Stomach (tissue), 8 donors: ENCODE measurements at regions not wholly inside any gene's neighbourhood (a gene's known extent, or its start where the extent isn't known, plus 50 kb on each side); places are given as distances from the start of the nearest gene placed in this dataset.
A peak's percentile ranks its signal among the peaks of the same experiment; 100 is the strongest.
"Not testable (repeated sequence)": the region's sequence is repeated elsewhere in the genome, so short reads cannot be mapped to it uniquely, and the experiment has no call there.

ENCODE experiments used
- DNase-seq, 2 donors: peaks; one replicate each; pipeline versions ENCODE4 v3.0.0 to v3.0.0-alpha.2; 2013 to 2019
- H3K27ac ChIP-seq, 5 donors: fragments of 200-600 bp in 4 of 5; sonication (generic) in 4 of 5; one replicate each; pipeline ENCODE4 v1.5.1; 2013 to 2019; ENCODE audit warnings: mild to moderate bottlenecking in 1 of 5, moderate library complexity in 1 of 5
- H3K27me3 ChIP-seq, 3 donors: fragments of 200-600 bp; sonication (generic); one replicate each; pipeline ENCODE4 v1.5.1; 2017 to 2019; ENCODE audit warnings: mixed run types in 1 of 3
- H3K36me3 ChIP-seq, 4 donors: fragments of 200-600 bp; sonication (generic); 1 replicate in 3 of 4; 2 replicates in 1 of 4; pipeline ENCODE4 v1.5.1; 2016 to 2019
- H3K4me1 ChIP-seq, 4 donors: fragments of 200-600 bp; sonication (generic); one replicate each; pipeline ENCODE4 v1.5.1; 2016 to 2019
- H3K4me3 ChIP-seq, 4 donors: fragments of 200-600 bp; sonication (generic) in 3 of 4; one replicate each; pipeline ENCODE4 v1.5.1; 2016 to 2019; ENCODE audit warnings: mild to moderate bottlenecking in 1 of 4
- H3K9me3 ChIP-seq, 4 donors: fragments of 200-600 bp; sonication (generic); one replicate each; pipeline ENCODE4 v1.5.1; 2016 to 2019
- CTCF ChIP-seq, 7 experiments: fragments of 450-650 bp in 4 of 7; fragments of 200-600 bp in 3 of 7; sonication (generic) in 3 of 7; IDR thresholded peaks; one replicate each; pipeline ENCODE4 v1.5.1; 2016 to 2019; ENCODE audit warnings: antibody characterized with exemption in 7 of 7, control low read depth in 2 of 7, mild to moderate bottlenecking in 1 of 7
- EP300 ChIP-seq: sonication (generic); formaldehyde crosslinking; IDR thresholded peaks from one replicate; pipeline ENCODE4 v1.6.1; 2017; ENCODE audit warnings: antibody characterized with exemption
- POLR2A ChIP-seq, 4 donors: fragments of 450-650 bp; IDR thresholded peaks; one replicate each; pipeline ENCODE4 v1.6.1; 2016; ENCODE audit warnings: antibody characterized with exemption in 4 of 4, control low read depth in 2 of 4, mild to moderate bottlenecking in 1 of 4, moderate library complexity in 1 of 4
- POLR2AphosphoS5 ChIP-seq, 3 donors: sonication (generic); formaldehyde crosslinking; IDR thresholded peaks; one replicate each; pipeline ENCODE4 v1.6.1; 2016; ENCODE audit warnings: antibody characterized with exemption in 3 of 3
- WGBS, 5 donors: extraction: QIAGEN DNeasy Blood & Tissue Kit in 3 of 5; methylation state at CpG; one replicate each; pipeline versions ENCODE4 v1.1.5 to v1.1.7; 2013 to 2018; 5-methylcytosine and 5-hydroxymethylcytosine counted together
- intact Hi-C: fragments of 100-400 bp; cut with DNase I; formaldehyde crosslinking; loops from one replicate; pipeline ENCODE4 v1.15.1; 2023; ENCODE audit warnings: low total_unique reads
- donor health status: healthy with polysubstance abuse.
- donor health status: Bipolar disorder and iron deficiency.
- donor health status: healthy.

GRCh38 chr2:65974067-65974723 lies 460.7 kb upstream of the MEIS1 start:
- no peaks in the 10 kb centered on the region for H3K4me1 ChIP-seq
- WGBS, 5 donors = 73 to 90% (median 85%) methylated on average over 3 of the region's 3 CpGs
- no peak for DNase-seq
- no peaks in the 10 kb centered on the region for H3K36me3 ChIP-seq
- no peaks in the 10 kb centered on the region for H3K27me3 ChIP-seq
- H3K9me3 ChIP-seq = peaks cover 0 to 11% (median 4%) of the 10 kb centered on the region in 4 donors
- no peak overlapping the region for H3K4me3 ChIP-seq
- no peak overlapping the region for H3K27ac ChIP-seq
- TF ChIP-seq POLR2A (IDR thresholded peaks at IDR 0.05) (no peak), CTCF (IDR thresholded peaks at IDR 0.05) (no peak), EP300 (no peak), POLR2AphosphoS5 (IDR thresholded peaks at IDR 0.05) (no peak)
- intact Hi-C loops = loop anchor here (2.0 kb wide), 1 partner anchor 17 kb away; no protein-coding TSS in a partner anchor

GRCh38 chr2:65969161-65969560 lies 465.8 kb upstream of the MEIS1 start:
- no peaks in the 10 kb centered on the region for H3K4me1 ChIP-seq
- no peaks in the 10 kb centered on the region for H3K36me3 ChIP-seq
- TF ChIP-seq CTCF (IDR thresholded peaks at IDR 0.05) (no peak), EP300 (no peak), POLR2AphosphoS5 (IDR thresholded peaks at IDR 0.05) (no peak), POLR2A (IDR thresholded peaks at IDR 0.05) (no peak)
- no peak overlapping the region for H3K4me3 ChIP-seq
- peaks cover 0 to 4% (median 0%) of the 10 kb centered on the region in 4 donors for H3K9me3 ChIP-seq
- intact Hi-C loops = no loop called here
- DNase-seq = peak in 1 of 2 donors; percentile 57
- no peak overlapping the region for H3K27ac ChIP-seq
- WGBS, 5 donors = 42 to 82% (median 66%) methylated on average over 3 of the region's 3 CpGs
- no peaks in the 10 kb centered on the region for H3K27me3 ChIP-seq

- DNase-seq, intact Hi-C loops, H3K36me3 ChIP-seq, H3K27ac ChIP-seq, H3K4me3 ChIP-seq, H3K27me3 ChIP-seq, H3K9me3 ChIP-seq, H3K4me1 ChIP-seq: not testable (repeated sequence)
- 86 to 92% (median 89%) methylated on average over 2 to 5 of the region's 5 CpGs; no CpG with 5 or more reads in 2 of the 5 donors for WGBS, 5 donors
Observed at GRCh38 chr2:65963303-65963702, 471.6 kb upstream of the MEIS1 start.

- no peaks in the 10 kb centered on the region for H3K4me1 ChIP-seq
- no peaks in the 10 kb centered on the region for H3K27me3 ChIP-seq
- H3K9me3 ChIP-seq = peaks cover 0 to 11% (median 2%) of the 10 kb centered on the region in 4 donors
- intact Hi-C loops = no loop called here
- 36 to 59% (median 46%) methylated on average over 4 of the region's 4 CpGs for WGBS, 5 donors
- H3K4me3 ChIP-seq = no peak overlapping the region
- H3K36me3 ChIP-seq = no peaks in the 10 kb centered on the region
- no peak overlapping the region for H3K27ac ChIP-seq
- peak in 1 of 2 donors; percentile 14 for DNase-seq
- TF ChIP-seq EP300 (no peak), CTCF (IDR thresholded peaks at IDR 0.05) (no peak), POLR2AphosphoS5 (IDR thresholded peaks at IDR 0.05) (no peak), POLR2A (IDR thresholded peaks at IDR 0.05) (no peak)
Observed at GRCh38 chr2:65960953-65961352, 474.0 kb upstream of the MEIS1 start.

- no peak overlapping the region for H3K27ac ChIP-seq
- DNase-seq = no peak
- H3K27me3 ChIP-seq = no peaks in the 10 kb centered on the region
- no peak overlapping the region for H3K4me3 ChIP-seq
- H3K36me3 ChIP-seq = no peaks in the 10 kb centered on the region
- H3K9me3 ChIP-seq = peaks cover 0 to 11% (median 2%) of the 10 kb centered on the region in 4 donors
- H3K4me1 ChIP-seq = no peaks in the 10 kb centered on the region
- intact Hi-C loops = loop anchor here (2.0 kb wide), 1 partner anchor 17 kb away; no protein-coding TSS in a partner anchor
- 52 to 71% (median 65%) methylated on average over 5 of the region's 5 CpGs for WGBS, 5 donors
- TF ChIP-seq POLR2AphosphoS5 (IDR thresholded peaks at IDR 0.05) (no peak), EP300 (no peak), CTCF (IDR thresholded peaks at IDR 0.05) (no peak), POLR2A (IDR thresholded peaks at IDR 0.05) (no peak)
Observed at GRCh38 chr2:65957886-65958285, 477.0 kb upstream of the MEIS1 start.
